ENCODE measurements at regions not wholly inside any gene's neighbourhood (a gene's known extent, or its start where the extent isn't known, plus 50 kb on each side); places are given as distances from the start of the nearest gene placed in this dataset.

GRCh38 chr6:137361701-137362100 lies 132.5 kb downstream of the OLIG3 start:
- H3K9me3 Mint-ChIP-seq = no peaks in the 10 kb centered on the region
- no peak for DNase-seq (ENCODE audit: extremely low spot score, unreplicated experiment)
- H3K36me3 Mint-ChIP-seq = no peaks in the 10 kb centered on the region
- no peak for TF ChIP-seq CTCF (conservative IDR thresholded peaks at IDR 0.05)
- H3K4me3 Mint-ChIP-seq = no peak overlapping the region
- H3K27me3 Mint-ChIP-seq = peaks cover 22% of the 10 kb centered on the region
- H3K27ac Mint-ChIP-seq = no peak overlapping the region
- H3K4me1 Mint-ChIP-seq (ENCODE audit: unreplicated experiment) = peaks cover 33% of the 10 kb centered on the region

- peaks cover 22% of the 10 kb centered on the region for H3K27me3 Mint-ChIP-seq
- DNase-seq (ENCODE audit: extremely low spot score, unreplicated experiment) = no peak
Measured at GRCh38 chr6:137358273-137358672, 135.9 kb downstream of the OLIG3 start.

GRCh38 chr6:137357948-137358266 lies 136.3 kb downstream of the OLIG3 start:
- no peak for DNase-seq (ENCODE audit: extremely low spot score, unreplicated experiment)
- Mint-ChIP-seq H3K9me3 (no peaks in the 10 kb centered on the region), H3K4me3 (no peak overlapping the region), H3K4me1 (ENCODE audit: unreplicated experiment) (peaks cover 34% of the 10 kb centered on the region), H3K27me3 (peaks cover 22% of the 10 kb centered on the region), H3K27ac (no peak overlapping the region), H3K36me3 (no peaks in the 10 kb centered on the region)
- no peak for TF ChIP-seq CTCF (conservative IDR thresholded peaks at IDR 0.05)

More at GRCh38 chr6:137358273-137358672, 135.9 kb downstream of the OLIG3 start:
- Mint-ChIP-seq H3K9me3 (no peaks in the 10 kb centered on the region), H3K27ac (no peak overlapping the region), H3K36me3 (no peaks in the 10 kb centered on the region), H3K4me1 (ENCODE audit: unreplicated experiment) (peaks cover 37% of the 10 kb centered on the region), H3K4me3 (no peak overlapping the region)
- TF ChIP-seq CTCF (conservative IDR thresholded peaks at IDR 0.05) = no peak

- Mint-ChIP-seq H3K4me3 (no peak overlapping the region), H3K4me1 (ENCODE audit: unreplicated experiment) (peaks cover 29% of the 10 kb centered on the region), H3K27me3 (peaks cover 18% of the 10 kb centered on the region), H3K36me3 (no peaks in the 10 kb centered on the region), H3K9me3 (no peaks in the 10 kb centered on the region), H3K27ac (no peak overlapping the region)
- DNase-seq (ENCODE audit: extremely low spot score, unreplicated experiment) = no peak
- TF ChIP-seq CTCF (conservative IDR thresholded peaks at IDR 0.05) = no peak
Measured at GRCh38 chr6:137357263-137357947, 136.8 kb downstream of the OLIG3 start.

- H3K27me3 Mint-ChIP-seq = peaks cover 16% of the 10 kb centered on the region
- peaks cover 28% of the 10 kb centered on the region for H3K4me1 Mint-ChIP-seq (ENCODE audit: unreplicated experiment)
- no peak for TF ChIP-seq CTCF (conservative IDR thresholded peaks at IDR 0.05)
- no peaks in the 10 kb centered on the region for H3K9me3 Mint-ChIP-seq
- peak overlapping the region; percentile 29 for H3K27ac Mint-ChIP-seq
- DNase-seq (ENCODE audit: extremely low spot score, unreplicated experiment) = no peak
- no peaks in the 10 kb centered on the region for H3K36me3 Mint-ChIP-seq
- H3K4me3 Mint-ChIP-seq = no peak overlapping the region
Measured at GRCh38 chr6:137353842-137354397, 134.7 kb upstream of the IFNGR1 start.

All from type B pancreatic cell (in vitro differentiated cells).